ENCODE measurements at regions not wholly inside any gene's neighbourhood (a gene's known extent, or its start where the extent isn't known, plus 50 kb on each side); places are given as distances from the start of the nearest gene placed in this dataset.

GRCh38 chr3:110352841-110353604 lies 718.6 kb upstream of the NECTIN3 start:
- Histone ChIP-seq H3K56ac (ENCODE audit: insufficient read length, low read depth, low read length) (no peak overlapping the region), H2AK5ac (ENCODE audit: insufficient read length, low read length) (no peak overlapping the region), H3K79me1 (ENCODE audit: insufficient read depth, low read depth, low read length, poor library complexity, severe bottlenecking) (no peaks in the 10 kb centered on the region), H2BK20ac (ENCODE audit: low read depth, low read length, poor library complexity, severe bottlenecking) (no peak overlapping the region), H3K14ac (ENCODE audit: insufficient read depth, low read length) (no peak overlapping the region), H2BK120ac (ENCODE audit: low read depth, low read length, poor library complexity, severe bottlenecking) (no peak overlapping the region), H3K23ac (ENCODE audit: insufficient read length, low read depth, low read length) (no peak overlapping the region), H4K8ac (replicated peaks; ENCODE audit: insufficient read length, low read depth, low read length) (no peak overlapping the region), H4K5ac (ENCODE audit: insufficient read length, low read depth, low read length) (no peak overlapping the region), H3K27me3 (ENCODE audit: insufficient read depth, low read length) (no peaks in the 10 kb centered on the region), H4K20me1 (ENCODE audit: control insufficient read depth, insufficient read depth, insufficient read length) (no peaks in the 10 kb centered on the region), H2BK5ac (ENCODE audit: insufficient read length, low read length) (no peak overlapping the region), H3K27ac (ENCODE audit: insufficient read length, low read depth, low read length) (no peak overlapping the region), H3K9me3 (ENCODE audit: control insufficient read depth, low read depth, low read length) (no peaks in the 10 kb centered on the region), H2BK12ac (ENCODE audit: insufficient read length, low read depth, low read length) (no peak overlapping the region), H2AFZ (ENCODE audit: low read length) (no peak overlapping the region), H3T11ph (ENCODE audit: low read length) (no peak overlapping the region), H4K91ac (ENCODE audit: insufficient read length, low read depth, low read length) (no peak overlapping the region), H3K23me2 (ENCODE audit: insufficient read length, low read depth, low read length, poor library complexity, severe bottlenecking) (no peaks in the 10 kb centered on the region), H3K9ac (ENCODE audit: extremely low read depth, insufficient read length, low read length) (no peak overlapping the region), H3K79me2 (ENCODE audit: insufficient read depth, low read length) (no peaks in the 10 kb centered on the region), H3K4ac (ENCODE audit: low read depth, low read length) (no peak overlapping the region), H3K4me1 (ENCODE audit: insufficient read depth, low read length) (no peaks in the 10 kb centered on the region), H2BK15ac (ENCODE audit: low read depth, low read length) (no peak overlapping the region), H3K4me2 (ENCODE audit: insufficient read depth, insufficient read length, low read length) (no peak overlapping the region), H3K18ac (ENCODE audit: insufficient read length, low read depth, low read length) (no peak overlapping the region)
- WGBS (ENCODE audit: extremely low coverage, insufficient read length, low lambda C conversion rate): no CpG with 5 or more reads among the region's 2 CpGs
- no peaks in the 10 kb centered on the region for H3K4me1 Mint-ChIP-seq
- no peak overlapping the region; a peak in 1 of 7 replicates for H3K27ac Mint-ChIP-seq
- H3K4me3 Mint-ChIP-seq: no peak overlapping the region
- H3K27me3 Mint-ChIP-seq (ENCODE audit: low read depth): no peaks in the 10 kb centered on the region
- TF ChIP-seq CTCF (conservative IDR thresholded peaks at IDR 0.05): no peak
- H3K9me3 Mint-ChIP-seq: peaks cover 0 to 5% of the 10 kb centered on the region in 2 experiments; a peak in 1 of 5 replicates
- DNase-seq: no peak
- H3K36me3 Mint-ChIP-seq (ENCODE audit: insufficient read depth in 1 of 3, low read depth in 3 of 3): peaks cover 0 to 6% (median 0%) of the 10 kb centered on the region in 3 experiments; a peak in 3 of 7 replicates

Data from H9 (cell line).